MCF 10A (cell line): ENCODE measurements at regions not wholly inside any gene's neighbourhood (a gene's known extent, or its start where the extent isn't known, plus 50 kb on each side); places are given as distances from the start of the nearest gene placed in this dataset.

Source experiments
- BruUV-seq: library from RNA; stranded (reverse); fragments of 400-500 nt; replicated peaks from 2 replicates; lab custom pipeline; 2021; lab: Mats Ljungman, UMichigan
- CTCF ChIA-PET: fragments of 300-600 bp; sonication (Branson Sonifier 250); formaldehyde crosslinking; extraction: SDS; loops from one replicate; lab custom pipeline; 2021; ENCODE audit warnings: antibody characterized with exemption, inconsistent platforms; lab: Yijun Ruan, JAX
- POLR2A ChIA-PET: fragments of 300-600, 350-650 bp; sonication (Branson Sonifier 250); formaldehyde crosslinking; extraction: SDS; loops from one replicate; lab custom pipeline; 2020; ENCODE audit warnings: antibody characterized with exemption, inconsistent platforms; lab: Yijun Ruan, JAX
- DNase-seq: peaks from one replicate; pipeline ENCODE4 v3.0.0-alpha.2; 2018; ENCODE audit not compliant: unreplicated experiment
- H3K27ac Mint-ChIP-seq: one replicate; pipeline ENCODE4 v1.8.0; 2022; ENCODE audit warnings: mild to moderate bottlenecking, low read depth, mixed read lengths; ENCODE audit not compliant: unreplicated experiment
- H3K27me3 Mint-ChIP-seq: one replicate; pipeline ENCODE4 v1.8.0; 2022; ENCODE audit warnings: mixed read lengths; ENCODE audit not compliant: insufficient read depth, unreplicated experiment
- H3K36me3 Mint-ChIP-seq: one replicate; pipeline ENCODE4 v1.8.0; 2022; ENCODE audit warnings: mild to moderate bottlenecking, moderate library complexity, mixed read lengths; ENCODE audit not compliant: insufficient read depth, unreplicated experiment
- H3K4me1 Mint-ChIP-seq: one replicate; pipeline ENCODE4 v1.8.0; 2022; ENCODE audit warnings: mixed read lengths; ENCODE audit not compliant: insufficient read depth, unreplicated experiment
- H3K4me3 Mint-ChIP-seq: one replicate; pipeline ENCODE4 v1.8.0; 2022; ENCODE audit warnings: mild to moderate bottlenecking, moderate library complexity, mixed read lengths; ENCODE audit not compliant: unreplicated experiment
- H3K9me3 Mint-ChIP-seq: one replicate; pipeline ENCODE4 v1.8.0; 2022; ENCODE audit warnings: mixed read lengths; ENCODE audit not compliant: unreplicated experiment
- CTCF ChIP-seq: fragments of 200-600 bp; IDR thresholded peaks from one replicate; pipeline ENCODE4 v1.8.0; 2022; ENCODE audit warnings: antibody characterized with exemption, mild to moderate bottlenecking; ENCODE audit not compliant: unreplicated experiment
- intact Hi-C: fragments of 100-400 bp; cut with micrococcal nuclease; formaldehyde crosslinking; loops from 2 replicates; pipeline ENCODE4 v1.14.1; 2022

GRCh38 chr4:123666486-123666885 lies 269.9 kb downstream of the SPRY1 start:
- Mint-ChIP-seq H3K4me1 (no peaks in the 10 kb centered on the region), H3K27ac (no peak overlapping the region), H3K9me3 (peaks cover 7% of the 10 kb centered on the region), H3K27me3 (no peaks in the 10 kb centered on the region), H3K36me3 (no peaks in the 10 kb centered on the region), H3K4me3 (no peak overlapping the region)
- intact Hi-C loops, result no loop called here
- CTCF ChIA-PET, result no interaction called here
- DNase-seq, result no peak
- POLR2A ChIA-PET, result no interaction called here
- no TSS peak for BruUV-seq
- TF ChIP-seq CTCF, result no peak

- BruUV-seq, result no TSS peak
- Mint-ChIP-seq H3K27ac (no peak overlapping the region), H3K36me3 (no peaks in the 10 kb centered on the region), H3K4me3 (no peak overlapping the region), H3K27me3 (no peaks in the 10 kb centered on the region), H3K9me3 (peaks cover 7% of the 10 kb centered on the region), H3K4me1 (no peaks in the 10 kb centered on the region)
- TF ChIP-seq CTCF, result no peak
- ChIA-PET POLR2A (no interaction called here), CTCF (interaction anchor here (0.6 kb wide), 1 partner anchor 29 kb away, joined by 3 read pairs; no protein-coding TSS in a partner anchor)
- intact Hi-C loops, result no loop called here
- peak; percentile 30 for DNase-seq
Measured at GRCh38 chr4:123667496-123667895, 270.9 kb downstream of the SPRY1 start.

- no peak for DNase-seq
- no TSS peak for BruUV-seq
- POLR2A ChIA-PET, result no interaction called here
- TF ChIP-seq CTCF, result no peak
- Mint-ChIP-seq H3K36me3 (no peaks in the 10 kb centered on the region), H3K9me3 (peaks cover 7% of the 10 kb centered on the region), H3K27me3 (no peaks in the 10 kb centered on the region), H3K4me1 (peaks cover 3% of the 10 kb centered on the region), H3K27ac (no peak overlapping the region), H3K4me3 (no peak overlapping the region)
- intact Hi-C loops, result no loop called here
- CTCF ChIA-PET, result interaction anchor here (0.6 kb wide), 1 partner anchor 29 kb away, joined by 3 read pairs; no protein-coding TSS in a partner anchor
Measured at GRCh38 chr4:123667991-123668390, 271.4 kb downstream of the SPRY1 start.

- BruUV-seq, result no TSS peak
Measured at GRCh38 chr4:123671636-123672404, 275.2 kb downstream of the SPRY1 start.

More at GRCh38 chr4:123671636-123672404, 275.2 kb downstream of the SPRY1 start:
- H3K9me3 Mint-ChIP-seq, result peaks cover 7% of the 10 kb centered on the region
- no peak for DNase-seq
- no peaks in the 10 kb centered on the region for H3K27me3 Mint-ChIP-seq
- no peak overlapping the region for H3K27ac Mint-ChIP-seq
- peaks cover 14% of the 10 kb centered on the region for H3K4me1 Mint-ChIP-seq
- POLR2A ChIA-PET, result interaction anchor here (1.0 to 1.1 kb wide), 2 partner anchors 10 to 313 kb away, joined by 3 to 4 read pairs; no protein-coding TSS in a partner anchor
- H3K4me3 Mint-ChIP-seq, result no peak overlapping the region
- intact Hi-C loops, result no loop called here
- no peak for TF ChIP-seq CTCF
- CTCF ChIA-PET, result interaction anchor here (0.5 to 1.7 kb wide), 6 partner anchors 11 to 590 kb away, joined by 3 to 11 read pairs (median 3); no protein-coding TSS in a partner anchor
- no peaks in the 10 kb centered on the region for H3K36me3 Mint-ChIP-seq
